ENCODE measurements at regions not wholly inside any gene's neighbourhood (a gene's known extent, or its start where the extent isn't known, plus 50 kb on each side); places are given as distances from the start of the nearest gene placed in this dataset.

GRCh38 chr3:176867681-176868663 lies 329.3 kb downstream of the TBL1XR1 start:
- no peak for TF ChIP-seq SMAD3 (CRISPR knock-in tag; IDR thresholded peaks at IDR 0.05; ENCODE audit: borderline replicate concordance)
- TF ChIP-seq, protein P1, sequence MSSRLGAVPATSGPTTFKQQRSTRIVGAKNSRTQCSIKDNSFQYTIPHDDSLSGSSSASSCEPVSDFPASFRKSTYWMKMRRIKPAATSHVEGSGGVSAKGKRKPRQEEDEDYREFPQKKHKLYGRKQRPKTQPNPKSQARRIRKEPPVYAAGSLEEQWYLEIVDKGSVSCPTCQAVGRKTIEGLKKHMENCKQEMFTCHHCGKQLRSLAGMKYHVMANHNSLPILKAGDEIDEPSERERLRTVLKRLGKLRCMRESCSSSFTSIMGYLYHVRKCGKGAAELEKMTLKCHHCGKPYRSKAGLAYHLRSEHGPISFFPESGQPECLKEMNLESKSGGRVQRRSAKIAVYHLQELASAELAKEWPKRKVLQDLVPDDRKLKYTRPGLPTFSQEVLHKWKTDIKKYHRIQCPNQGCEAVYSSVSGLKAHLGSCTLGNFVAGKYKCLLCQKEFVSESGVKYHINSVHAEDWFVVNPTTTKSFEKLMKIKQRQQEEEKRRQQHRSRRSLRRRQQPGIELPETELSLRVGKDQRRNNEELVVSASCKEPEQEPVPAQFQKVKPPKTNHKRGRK (CRISPR knock-in tag; IDR thresholded peaks at IDR 0.05; ENCODE audit: borderline replicate concordance), result no peak
- TF ChIP-seq EMX1 (CRISPR knock-in tag; IDR thresholded peaks at IDR 0.05), result no peak
- no peak for TF ChIP-seq USF2 (CRISPR knock-in tag; IDR thresholded peaks at IDR 0.05)

Measured in WTC11 (cell line).